C4-2B (cell line): ENCODE measurements at regions not wholly inside any gene's neighbourhood (a gene's known extent, or its start where the extent isn't known, plus 50 kb on each side); places are given as distances from the start of the nearest gene placed in this dataset.
A peak's percentile ranks its signal among the peaks of the same experiment; 100 is the strongest.
"Not testable (repeated sequence)": the region's sequence is repeated elsewhere in the genome, so short reads cannot be mapped to it uniquely, and the experiment has no call there.

ENCODE experiments used
- H3K27ac ChIP-seq: fragments of 450-650 bp; 2 replicates; pipeline ENCODE4 v1.5.1; 2017
- ZFX ChIP-seq: fragments of 450-650 bp; IDR thresholded peaks from 2 replicates; pipeline ENCODE4 v1.6.1; 2017
- TF ChIP-seq, protein P1 (sequence below): fragments of 450-650 bp; conservative IDR thresholded peaks from 2 replicates; pipeline ENCODE4 v1.5.1; 2017; ENCODE audit warnings: mild to moderate bottlenecking

DNA sequence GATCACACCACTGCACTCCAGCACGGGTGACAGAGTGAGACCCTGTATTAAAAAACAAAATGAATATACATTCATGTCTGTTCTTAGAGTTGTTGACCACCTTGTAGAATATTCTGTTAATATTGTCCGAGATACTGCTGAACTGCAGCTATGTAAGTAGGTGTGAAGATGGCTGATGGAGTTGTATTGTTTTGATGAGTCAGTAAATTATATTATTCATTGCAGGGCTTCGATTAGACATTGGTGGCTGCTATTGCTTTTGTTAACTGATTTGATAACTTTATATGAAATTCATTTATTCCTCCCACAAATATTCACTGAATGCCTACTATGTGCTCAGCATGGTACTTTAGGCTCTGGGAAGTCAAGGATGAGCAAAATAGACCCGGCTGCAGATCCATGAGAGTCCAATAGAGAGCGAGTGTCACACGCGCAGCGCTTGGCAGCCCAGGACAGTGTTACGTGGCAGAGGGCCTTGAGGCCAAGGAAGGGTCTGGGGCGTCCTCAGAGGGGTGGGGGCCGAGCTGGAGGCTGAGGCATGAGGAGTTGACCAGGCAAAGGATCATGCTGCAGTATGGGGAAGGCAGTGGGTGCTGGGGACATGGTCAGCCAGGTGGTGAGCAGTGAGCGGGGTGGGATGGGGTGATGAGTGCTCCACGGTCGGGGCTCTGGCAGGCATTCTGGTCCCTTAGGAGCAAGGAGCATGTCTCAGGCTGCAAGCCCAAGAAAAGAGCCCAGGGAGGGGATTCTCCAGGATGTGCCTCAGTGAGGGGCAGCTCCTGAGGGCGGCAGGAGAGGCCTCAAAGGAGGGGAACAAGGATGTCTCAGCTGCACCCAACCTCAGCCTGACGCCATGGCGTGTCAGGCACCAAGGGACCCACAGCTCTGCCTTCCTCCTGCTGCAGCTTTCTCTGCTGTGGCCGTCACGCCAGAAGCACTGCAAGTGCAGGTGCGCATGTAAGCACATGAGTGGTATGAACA is 243.5 kb downstream of the GADD45G start:
- no peak for TF ChIP-seq ZFX
- TF ChIP-seq, protein P1, sequence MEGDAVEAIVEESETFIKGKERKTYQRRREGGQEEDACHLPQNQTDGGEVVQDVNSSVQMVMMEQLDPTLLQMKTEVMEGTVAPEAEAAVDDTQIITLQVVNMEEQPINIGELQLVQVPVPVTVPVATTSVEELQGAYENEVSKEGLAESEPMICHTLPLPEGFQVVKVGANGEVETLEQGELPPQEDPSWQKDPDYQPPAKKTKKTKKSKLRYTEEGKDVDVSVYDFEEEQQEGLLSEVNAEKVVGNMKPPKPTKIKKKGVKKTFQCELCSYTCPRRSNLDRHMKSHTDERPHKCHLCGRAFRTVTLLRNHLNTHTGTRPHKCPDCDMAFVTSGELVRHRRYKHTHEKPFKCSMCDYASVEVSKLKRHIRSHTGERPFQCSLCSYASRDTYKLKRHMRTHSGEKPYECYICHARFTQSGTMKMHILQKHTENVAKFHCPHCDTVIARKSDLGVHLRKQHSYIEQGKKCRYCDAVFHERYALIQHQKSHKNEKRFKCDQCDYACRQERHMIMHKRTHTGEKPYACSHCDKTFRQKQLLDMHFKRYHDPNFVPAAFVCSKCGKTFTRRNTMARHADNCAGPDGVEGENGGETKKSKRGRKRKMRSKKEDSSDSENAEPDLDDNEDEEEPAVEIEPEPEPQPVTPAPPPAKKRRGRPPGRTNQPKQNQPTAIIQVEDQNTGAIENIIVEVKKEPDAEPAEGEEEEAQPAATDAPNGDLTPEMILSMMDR, result no peak
- H3K27ac ChIP-seq, result no peak overlapping the region; the same call in 1 of the 2 replicates

DNA sequence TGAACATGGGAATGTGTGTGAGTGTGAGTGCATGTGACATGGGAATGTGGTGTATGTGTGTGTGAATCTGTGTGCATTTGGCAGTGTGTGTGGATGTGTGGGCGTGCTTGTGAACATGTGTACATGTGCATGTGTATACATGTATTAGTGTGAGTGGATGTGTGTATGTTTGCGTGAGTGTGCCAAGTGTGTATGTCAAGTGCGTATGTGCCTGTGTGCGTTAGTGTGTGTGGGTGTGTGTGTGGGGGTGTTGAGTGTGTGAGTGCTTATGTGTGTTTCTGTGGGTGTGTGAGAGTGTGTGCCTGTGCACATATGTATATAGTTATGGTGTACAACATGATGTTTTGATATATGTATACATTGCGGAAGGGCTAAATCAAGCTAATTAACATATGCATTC is 244.3 kb downstream of the GADD45G start:
- TF ChIP-seq ZFX, result no peak
- TF ChIP-seq, protein P1, result no peak
- H3K27ac ChIP-seq, result no peak overlapping the region; the same call in 1 of the 2 replicates

GRCh38 chr9:89850153-89850552 is 245.3 kb downstream of the GADD45G start:
- H3K27ac ChIP-seq, result peak overlapping the region; percentile 72
- no peak for TF ChIP-seq ZFX
- TF ChIP-seq, protein P1, result no peak

GRCh38 chr9:89850631-89851325 is 246.0 kb downstream of the GADD45G start:
- H3K27ac ChIP-seq, result peak overlapping the region; percentile 72
- no peak for TF ChIP-seq ZFX

- H3K27ac ChIP-seq, result no peak overlapping the region; the same call in 1 of the 2 replicates
- TF ChIP-seq, protein P1, result no peak
- TF ChIP-seq ZFX, result no peak
Observed at GRCh38 chr9:89853161-89853560, 248.3 kb downstream of the GADD45G start.

DNA sequence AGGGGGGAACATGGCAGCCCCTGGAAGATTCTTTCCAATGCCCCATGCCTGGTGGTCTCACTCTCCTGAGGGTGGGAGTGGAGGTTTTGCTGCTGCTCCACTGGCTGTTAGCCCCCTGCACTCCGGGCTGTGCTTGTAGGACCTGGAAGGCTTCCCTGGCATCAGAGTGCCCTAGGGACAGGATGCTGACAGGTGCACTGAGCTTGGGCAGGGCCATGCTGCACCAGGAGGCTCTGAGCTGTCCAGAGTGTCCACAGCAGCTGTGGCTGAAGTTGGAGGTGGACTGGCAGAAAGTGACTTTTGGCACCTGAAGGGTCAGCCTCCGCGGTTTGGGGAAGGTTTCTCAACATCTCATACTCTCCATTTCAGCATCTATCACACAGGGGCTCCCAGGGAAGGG is 249.1 kb downstream of the GADD45G start:
- no peak overlapping the region for H3K27ac ChIP-seq
- TF ChIP-seq, protein P1, result no peak
- no peak for TF ChIP-seq ZFX

GRCh38 chr9:89854715-89855475 is 250.1 kb downstream of the GADD45G start:
- TF ChIP-seq ZFX, result no peak
- TF ChIP-seq, protein P1, result no peak
- no peak overlapping the region for H3K27ac ChIP-seq

DNA sequence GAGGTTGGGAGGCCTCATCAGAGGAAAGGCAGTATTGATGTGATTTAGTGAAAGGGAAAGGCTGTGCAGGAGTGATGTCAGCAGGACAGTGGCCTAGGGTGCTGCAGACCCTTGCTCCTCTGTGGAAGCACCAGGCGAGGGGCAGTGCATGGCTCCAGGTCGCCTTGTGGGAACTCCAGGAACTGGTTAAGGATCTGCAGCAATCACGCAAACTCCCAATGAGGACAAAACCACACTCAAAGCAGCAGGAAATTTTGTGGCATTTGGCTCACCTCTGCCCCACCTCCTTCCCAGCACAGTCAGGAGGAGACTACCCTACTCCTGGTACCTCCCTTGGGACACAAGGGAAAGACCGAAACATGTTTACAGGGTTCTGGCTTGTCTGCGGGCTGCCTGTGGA is 251.5 kb downstream of the GADD45G start:
- H3K27ac ChIP-seq, result not testable (repeated sequence)

DNA sequence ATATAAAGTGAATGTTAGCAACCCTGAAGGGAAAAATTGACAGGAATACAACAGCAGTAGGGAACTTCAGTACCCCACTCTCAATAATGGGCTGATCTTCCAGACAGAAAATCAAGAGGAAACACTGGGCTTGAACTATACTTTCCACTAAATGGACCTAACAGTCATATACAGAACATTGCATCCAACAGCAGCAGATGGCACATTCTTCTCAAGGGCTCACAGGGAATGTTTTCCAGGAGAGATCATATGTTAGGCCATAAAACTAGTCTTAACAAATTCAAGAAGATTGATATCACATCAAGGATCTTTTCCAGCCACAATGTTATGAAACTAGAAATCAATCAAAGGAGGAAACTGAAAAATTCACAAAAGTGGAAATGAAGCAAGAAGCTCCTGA is 252.1 kb downstream of the GADD45G start:
- H3K27ac ChIP-seq, result not testable (repeated sequence)

- not testable (repeated sequence) for H3K27ac ChIP-seq
Observed at GRCh38 chr9:89859842-89860241, 255.0 kb downstream of the GADD45G start.

GRCh38 chr9:89861371-89861770 is 256.6 kb downstream of the GADD45G start:
- H3K27ac ChIP-seq, result peak overlapping the region; percentile 51
